Testis (tissue), 2 donors: ENCODE measurements at regions not wholly inside any gene's neighbourhood (a gene's known extent, or its start where the extent isn't known, plus 50 kb on each side); places are given as distances from the start of the nearest gene placed in this dataset.

Experiments used
- POLR2A ChIP-seq: fragments of 450-650 bp; IDR thresholded peaks from one replicate; pipeline ENCODE4 v1.6.1; 2017; ENCODE audit warnings: antibody characterized with exemption, mild to moderate bottlenecking, moderate library complexity
- TF ChIP-seq, protein P1 (sequence below), 3 experiments: fragments of 450-650 bp in 2 of 3; fragments of 200-600 bp in 1 of 3; sonication (generic) in 1 of 3; IDR thresholded peaks; one replicate each; pipeline ENCODE4 v1.5.1; 2016 to 2019; ENCODE audit warnings: antibody characterized with exemption in 3 of 3, mild to moderate bottlenecking in 2 of 3, moderate library complexity in 1 of 3

DNA sequence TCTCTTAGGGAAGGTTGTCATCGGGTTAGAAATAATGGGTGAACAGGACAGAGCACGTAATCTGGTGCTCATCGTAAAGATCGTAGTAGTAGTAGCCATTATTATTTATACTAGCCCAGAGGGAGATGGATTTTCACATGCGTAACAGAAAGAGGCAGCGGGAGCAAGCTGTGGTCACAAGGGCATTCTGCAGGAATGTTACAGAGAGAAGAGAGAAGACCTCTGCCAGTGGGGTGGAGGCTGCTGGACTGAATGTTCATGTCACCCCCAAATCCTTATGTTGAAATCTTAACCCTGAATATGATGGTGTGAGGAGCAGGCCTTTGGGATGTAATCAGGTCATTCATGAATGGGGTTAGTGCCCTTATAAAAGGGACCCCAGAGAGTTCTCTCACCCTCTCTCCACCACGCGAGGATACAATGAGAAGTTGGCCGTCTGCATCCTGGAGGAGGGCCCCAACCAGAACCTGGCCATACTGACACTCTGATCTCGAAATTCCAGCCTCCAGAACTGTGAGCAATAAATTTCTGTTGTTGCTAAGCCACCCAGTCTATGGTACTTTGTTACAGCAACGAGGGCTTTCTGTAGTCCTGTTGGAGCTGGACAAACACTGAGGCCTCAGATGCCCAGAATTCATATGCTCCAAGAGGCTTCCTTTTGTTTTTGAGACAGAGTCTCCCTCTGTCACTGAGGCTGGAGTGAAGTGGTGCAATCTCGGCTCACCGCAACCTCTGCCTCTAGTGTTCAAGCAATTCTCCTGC lies 131.2 kb upstream of the MED13L start:
- TF ChIP-seq, protein P1, sequence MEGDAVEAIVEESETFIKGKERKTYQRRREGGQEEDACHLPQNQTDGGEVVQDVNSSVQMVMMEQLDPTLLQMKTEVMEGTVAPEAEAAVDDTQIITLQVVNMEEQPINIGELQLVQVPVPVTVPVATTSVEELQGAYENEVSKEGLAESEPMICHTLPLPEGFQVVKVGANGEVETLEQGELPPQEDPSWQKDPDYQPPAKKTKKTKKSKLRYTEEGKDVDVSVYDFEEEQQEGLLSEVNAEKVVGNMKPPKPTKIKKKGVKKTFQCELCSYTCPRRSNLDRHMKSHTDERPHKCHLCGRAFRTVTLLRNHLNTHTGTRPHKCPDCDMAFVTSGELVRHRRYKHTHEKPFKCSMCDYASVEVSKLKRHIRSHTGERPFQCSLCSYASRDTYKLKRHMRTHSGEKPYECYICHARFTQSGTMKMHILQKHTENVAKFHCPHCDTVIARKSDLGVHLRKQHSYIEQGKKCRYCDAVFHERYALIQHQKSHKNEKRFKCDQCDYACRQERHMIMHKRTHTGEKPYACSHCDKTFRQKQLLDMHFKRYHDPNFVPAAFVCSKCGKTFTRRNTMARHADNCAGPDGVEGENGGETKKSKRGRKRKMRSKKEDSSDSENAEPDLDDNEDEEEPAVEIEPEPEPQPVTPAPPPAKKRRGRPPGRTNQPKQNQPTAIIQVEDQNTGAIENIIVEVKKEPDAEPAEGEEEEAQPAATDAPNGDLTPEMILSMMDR (IDR thresholded peaks at IDR 0.05): no peak
- no peak for TF ChIP-seq POLR2A
